BE2C (cell line): ENCODE measurements at regions not wholly inside any gene's neighbourhood (a gene's known extent, or its start where the extent isn't known, plus 50 kb on each side); places are given as distances from the start of the nearest gene placed in this dataset.

Source experiments
- DNase-seq: peaks from one replicate; pipeline ENCODE4 v3.0.0-alpha.2; 2020
- H3K27me3 ChIP-seq: fragments of 250-450 bp; sonication (Bioruptor Pico); 2 replicates; pipeline ENCODE4 v1.5.1; 2020; ENCODE audit warnings: mild to moderate bottlenecking
- H3K36me3 ChIP-seq: fragments of 250-450 bp; sonication (Bioruptor Pico); 2 replicates; pipeline ENCODE4 v1.5.1; 2020; ENCODE audit warnings: mild to moderate bottlenecking
- H3K4me1 ChIP-seq: fragments of 250-450 bp; sonication (Bioruptor Pico); 2 replicates; pipeline ENCODE4 v1.5.1; 2020
- H3K4me3 ChIP-seq: 2 replicates; pipeline ENCODE4 v1.5.1; 2011; ENCODE audit warnings: low read depth, low read length
- H3K9me3 ChIP-seq: fragments of 250-450 bp; sonication (Bioruptor Pico); 2 replicates; pipeline ENCODE4 v1.5.1; 2020
- TF ChIP-seq, protein P1 (sequence below): IDR thresholded peaks from 2 replicates; pipeline ENCODE4 v1.5.1; 2012; ENCODE audit warnings: mild to moderate bottlenecking, low read depth, low read length

DNA sequence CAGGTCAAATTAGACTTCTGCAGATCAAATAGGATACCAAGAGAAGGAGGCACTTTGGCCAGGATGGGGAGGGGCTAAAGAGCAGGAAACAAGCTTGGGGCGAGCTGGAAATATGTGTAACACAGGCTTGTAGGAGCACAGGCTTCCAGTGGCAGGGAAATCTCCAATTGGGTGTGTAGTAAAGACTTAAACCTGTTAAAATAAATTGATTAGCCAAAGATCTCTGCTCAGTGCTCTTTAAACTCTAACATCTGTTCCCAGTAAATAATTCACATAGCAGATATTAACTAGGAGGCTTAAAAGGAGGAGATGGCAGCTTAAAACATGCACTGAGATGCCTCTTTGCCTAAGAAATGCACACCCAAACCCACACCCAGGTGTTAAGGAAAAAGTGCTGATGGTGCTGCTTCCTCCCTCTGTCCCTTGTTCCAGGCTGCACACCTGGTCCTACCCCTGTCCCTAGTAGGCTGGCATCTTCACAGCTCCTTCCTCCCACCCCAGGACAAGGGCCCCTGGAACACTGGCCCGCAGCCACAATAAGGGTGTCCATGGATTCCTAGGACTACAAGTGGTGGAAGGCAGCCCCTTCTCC lies 93.5 kb upstream of the MLN start:
- no peak for DNase-seq
- H3K36me3 ChIP-seq = no peaks in the 10 kb centered on the region
- no peak overlapping the region for H3K4me3 ChIP-seq
- no peaks in the 10 kb centered on the region for H3K4me1 ChIP-seq
- no peaks in the 10 kb centered on the region; the same call in 1 of the 2 replicates for H3K9me3 ChIP-seq
- H3K27me3 ChIP-seq = no peaks in the 10 kb centered on the region
- TF ChIP-seq, protein P1, sequence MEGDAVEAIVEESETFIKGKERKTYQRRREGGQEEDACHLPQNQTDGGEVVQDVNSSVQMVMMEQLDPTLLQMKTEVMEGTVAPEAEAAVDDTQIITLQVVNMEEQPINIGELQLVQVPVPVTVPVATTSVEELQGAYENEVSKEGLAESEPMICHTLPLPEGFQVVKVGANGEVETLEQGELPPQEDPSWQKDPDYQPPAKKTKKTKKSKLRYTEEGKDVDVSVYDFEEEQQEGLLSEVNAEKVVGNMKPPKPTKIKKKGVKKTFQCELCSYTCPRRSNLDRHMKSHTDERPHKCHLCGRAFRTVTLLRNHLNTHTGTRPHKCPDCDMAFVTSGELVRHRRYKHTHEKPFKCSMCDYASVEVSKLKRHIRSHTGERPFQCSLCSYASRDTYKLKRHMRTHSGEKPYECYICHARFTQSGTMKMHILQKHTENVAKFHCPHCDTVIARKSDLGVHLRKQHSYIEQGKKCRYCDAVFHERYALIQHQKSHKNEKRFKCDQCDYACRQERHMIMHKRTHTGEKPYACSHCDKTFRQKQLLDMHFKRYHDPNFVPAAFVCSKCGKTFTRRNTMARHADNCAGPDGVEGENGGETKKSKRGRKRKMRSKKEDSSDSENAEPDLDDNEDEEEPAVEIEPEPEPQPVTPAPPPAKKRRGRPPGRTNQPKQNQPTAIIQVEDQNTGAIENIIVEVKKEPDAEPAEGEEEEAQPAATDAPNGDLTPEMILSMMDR = no peak

DNA sequence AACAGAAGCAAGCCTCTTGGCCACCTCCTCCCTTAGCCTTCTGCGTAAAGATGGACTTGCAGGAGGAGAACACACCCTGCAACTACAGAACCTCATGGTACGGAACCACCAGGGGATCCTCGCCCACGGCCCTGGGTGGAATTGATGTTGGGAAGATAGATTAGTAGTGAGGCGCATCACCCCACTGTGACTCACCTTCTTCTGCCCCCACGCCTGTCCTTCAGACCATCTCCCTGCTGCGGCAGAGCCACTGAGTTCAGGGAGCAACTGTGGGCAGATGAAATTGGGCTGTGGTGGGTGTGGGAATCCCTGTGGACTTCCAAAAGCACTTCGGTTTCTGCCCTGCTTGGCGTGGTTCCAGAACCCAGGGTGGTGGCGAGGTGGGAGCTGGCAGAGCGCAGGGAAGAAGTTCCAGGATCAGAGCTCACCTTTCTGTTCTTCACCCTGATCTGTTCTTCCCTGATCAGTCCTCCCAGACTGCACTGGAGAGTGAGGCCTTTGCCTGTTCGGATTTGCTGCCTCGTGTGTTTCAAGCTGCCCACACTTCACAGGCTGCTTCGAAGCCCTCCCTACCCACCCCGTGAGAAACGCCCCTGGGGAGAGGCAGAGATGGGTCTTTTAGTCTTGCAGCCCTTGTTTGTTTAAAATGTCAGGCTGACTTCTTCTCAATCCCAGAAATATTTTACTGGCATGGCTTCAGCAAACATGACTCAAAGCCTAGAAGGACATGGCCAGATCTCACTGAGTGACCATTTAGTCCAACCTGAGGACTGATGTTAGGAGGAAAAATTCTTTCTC lies 92.8 kb upstream of the MLN start:
- Histone ChIP-seq H3K36me3 (no peaks in the 10 kb centered on the region), H3K9me3 (no peaks in the 10 kb centered on the region; the same call in 1 of the 2 replicates), H3K4me3 (no peak overlapping the region), H3K27me3 (no peaks in the 10 kb centered on the region), H3K4me1 (no peaks in the 10 kb centered on the region)
- TF ChIP-seq, protein P1 = no peak
- DNase-seq = no peak

DNA sequence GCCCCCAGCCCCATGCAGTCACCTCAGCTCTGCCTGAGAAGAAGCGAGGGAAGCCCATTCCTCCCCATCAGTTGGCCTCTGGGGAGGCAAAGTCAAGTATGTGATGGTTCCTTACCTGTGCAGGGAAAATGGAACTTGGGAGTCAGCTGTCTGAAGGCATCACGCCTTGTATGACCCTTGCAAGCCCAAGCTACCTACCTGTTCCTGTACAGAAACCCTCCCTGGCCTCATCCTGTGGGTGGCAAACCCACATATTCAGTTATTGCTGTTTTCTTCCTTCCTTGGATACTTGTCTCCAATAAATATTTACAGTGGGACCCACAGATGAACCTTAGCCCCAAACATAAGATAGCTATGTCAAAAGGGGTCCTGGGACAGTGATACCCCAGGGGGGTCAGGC lies 92.2 kb upstream of the MLN start:
- no peak for DNase-seq
- Histone ChIP-seq H3K36me3 (no peaks in the 10 kb centered on the region), H3K4me1 (no peaks in the 10 kb centered on the region), H3K9me3 (no peaks in the 10 kb centered on the region; the same call in 1 of the 2 replicates), H3K4me3 (no peak overlapping the region), H3K27me3 (no peaks in the 10 kb centered on the region)
- TF ChIP-seq, protein P1 = no peak

DNA sequence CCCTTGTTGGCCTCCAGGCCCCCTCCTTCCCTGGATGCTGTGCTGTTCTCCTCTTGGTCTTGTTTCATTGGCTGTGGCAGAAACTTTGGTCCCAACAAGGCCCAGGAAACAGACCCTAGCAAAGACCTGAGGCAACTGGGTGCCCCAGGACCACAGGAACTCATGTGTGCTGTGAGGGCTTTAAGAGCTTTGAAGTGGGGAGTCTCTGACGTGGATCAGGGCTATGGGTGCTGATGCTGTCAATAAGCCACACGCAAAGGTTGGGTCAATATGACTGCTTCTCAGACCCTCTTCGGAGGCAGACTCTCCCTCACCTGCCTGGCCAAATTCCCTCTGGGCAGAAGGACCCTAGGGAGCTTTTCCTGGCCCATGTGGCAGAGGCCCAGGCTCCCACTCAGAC lies 91.5 kb upstream of the MLN start:
- Histone ChIP-seq H3K27me3 (no peaks in the 10 kb centered on the region), H3K36me3 (no peaks in the 10 kb centered on the region), H3K4me1 (no peaks in the 10 kb centered on the region), H3K4me3 (no peak overlapping the region), H3K9me3 (no peaks in the 10 kb centered on the region; the same call in 1 of the 2 replicates)
- no peak for DNase-seq
- TF ChIP-seq, protein P1 = no peak

DNA sequence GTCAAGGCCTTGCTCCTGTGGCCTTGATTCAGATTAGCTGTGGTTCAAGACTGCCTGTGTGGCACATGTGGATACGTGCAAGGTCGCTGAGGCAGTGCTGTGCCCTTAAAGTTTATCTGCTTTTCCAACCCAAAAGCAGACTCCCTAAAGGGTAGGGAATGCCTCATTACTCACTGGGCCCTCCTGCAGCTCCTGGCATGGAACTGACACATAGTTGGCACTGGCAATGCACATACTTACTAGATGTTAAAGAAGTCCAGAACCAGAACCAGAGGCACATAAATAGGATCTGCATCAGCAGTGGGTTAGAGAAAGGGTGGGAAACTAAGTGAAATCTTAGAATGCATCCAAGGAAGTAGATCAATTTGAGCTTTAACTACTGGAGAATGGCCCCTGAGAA lies 90.6 kb upstream of the MLN start:
- DNase-seq = no peak
- no peaks in the 10 kb centered on the region for H3K36me3 ChIP-seq

More for the DNA sequence above, 90.6 kb upstream of the MLN start:
- Histone ChIP-seq H3K27me3 (no peaks in the 10 kb centered on the region), H3K9me3 (no peaks in the 10 kb centered on the region; the same call in 1 of the 2 replicates), H3K4me1 (no peaks in the 10 kb centered on the region), H3K4me3 (no peak overlapping the region)
- TF ChIP-seq, protein P1 = no peak
